Fibroblast of skin of back (primary cell): ENCODE measurements at regions not wholly inside any gene's neighbourhood (a gene's known extent, or its start where the extent isn't known, plus 50 kb on each side); places are given as distances from the start of the nearest gene placed in this dataset.
"Not testable (repeated sequence)": the region's sequence is repeated elsewhere in the genome, so short reads cannot be mapped to it uniquely, and the experiment has no call there.

Source experiments
- DNase-seq: peaks from one replicate; pipeline ENCODE4 v3.0.0-alpha.2; 2013

- DNase-seq, result no peak
Measured at GRCh38 chr16:48105976-48106375, 49.8 kb downstream of the ABCC12 start.

GRCh38 chr16:48105456-48105855 lies 50.3 kb downstream of the ABCC12 start:
- no peak for DNase-seq

- no peak for DNase-seq
Measured at GRCh38 chr16:48103591-48103990, 52.2 kb downstream of the ABCC12 start.

GRCh38 chr16:48102083-48103008 lies 53.4 kb downstream of the ABCC12 start:
- no peak for DNase-seq

GRCh38 chr16:48101069-48101674 lies 54.6 kb downstream of the ABCC12 start:
- no peak for DNase-seq

GRCh38 chr16:48099455-48099854 lies 56.3 kb downstream of the ABCC12 start:
- DNase-seq, result peak; percentile 24

- no peak for DNase-seq
Measured at GRCh38 chr16:48098472-48098871, 57.3 kb downstream of the ABCC12 start.

GRCh38 chr16:48091117-48091516 lies 64.7 kb downstream of the ABCC12 start:
- DNase-seq, result no peak

- no peak for DNase-seq
Measured at GRCh38 chr16:48089053-48089792, 66.6 kb downstream of the ABCC12 start.

GRCh38 chr16:48087639-48088038 lies 68.2 kb downstream of the ABCC12 start:
- peak; percentile 27 for DNase-seq

- DNase-seq, result no peak
Measured at GRCh38 chr16:48086422-48086821, 69.4 kb downstream of the ABCC12 start.

- DNase-seq, result no peak
Measured at GRCh38 chr16:48085729-48086128, 70.1 kb downstream of the ABCC12 start.

GRCh38 chr16:48084826-48085225 lies 71.0 kb downstream of the ABCC12 start:
- DNase-seq, result no peak

GRCh38 chr16:48082516-48082915 lies 73.3 kb downstream of the ABCC12 start:
- peak; percentile 87 for DNase-seq

- DNase-seq, result peak; percentile 94
Measured at GRCh38 chr16:48081656-48082055, 74.1 kb downstream of the ABCC12 start.

- peak; percentile 74 for DNase-seq
Measured at GRCh38 chr16:48076455-48077012, 79.3 kb downstream of the ABCC12 start.

GRCh38 chr16:48075398-48075797 lies 80.4 kb downstream of the ABCC12 start:
- DNase-seq, result peak; percentile 76

- DNase-seq, result no peak
Measured at GRCh38 chr16:48067388-48067787, 88.4 kb downstream of the ABCC12 start.

- no peak for DNase-seq
Measured at GRCh38 chr16:48064971-48065370, 90.8 kb downstream of the ABCC12 start.

- no peak for DNase-seq
Measured at GRCh38 chr16:48062681-48063080, 93.1 kb downstream of the ABCC12 start.

- DNase-seq, result no peak
Measured at GRCh38 chr16:48059936-48060335, 95.9 kb downstream of the ABCC12 start.

- DNase-seq, result not testable (repeated sequence)
Measured at GRCh38 chr16:48059190-48059589, 96.6 kb downstream of the ABCC12 start.

- DNase-seq, result no peak
Measured at GRCh38 chr16:48057048-48057447, 98.7 kb downstream of the ABCC12 start.
